DMS 273 treated with DMSO at 0.1 percent for 48 hours (cell line): ENCODE measurements at regions not wholly inside any gene's neighbourhood (a gene's known extent, or its start where the extent isn't known, plus 50 kb on each side); places are given as distances from the start of the nearest gene placed in this dataset.
"Not testable (repeated sequence)": the region's sequence is repeated elsewhere in the genome, so short reads cannot be mapped to it uniquely, and the experiment has no call there.

Source experiments
- DNase-seq: peaks from one replicate; lab custom pipeline; 2025; lab: John Stamatoyannopoulos, UW

DNA sequence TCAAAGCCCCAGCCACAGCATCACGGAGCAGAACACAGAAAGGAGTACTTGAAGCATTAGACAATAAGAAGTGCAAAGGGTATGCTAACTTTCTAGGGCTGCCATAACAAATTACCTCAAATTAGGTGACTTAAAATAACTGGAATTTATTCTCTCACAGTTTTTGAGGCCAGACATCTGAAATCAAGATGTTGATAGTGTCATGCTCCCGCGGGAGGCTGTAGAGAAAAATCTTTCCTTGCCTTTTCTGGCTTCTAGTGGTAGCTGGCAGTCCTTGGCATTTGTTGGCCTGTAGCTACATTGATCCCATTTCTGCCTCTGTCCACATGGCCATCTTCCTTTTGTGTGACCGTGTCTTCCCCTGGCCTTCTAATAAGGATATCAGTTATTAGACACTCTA, 51.9 kb upstream of the SPDL1 start:
- DNase-seq = no peak

DNA sequence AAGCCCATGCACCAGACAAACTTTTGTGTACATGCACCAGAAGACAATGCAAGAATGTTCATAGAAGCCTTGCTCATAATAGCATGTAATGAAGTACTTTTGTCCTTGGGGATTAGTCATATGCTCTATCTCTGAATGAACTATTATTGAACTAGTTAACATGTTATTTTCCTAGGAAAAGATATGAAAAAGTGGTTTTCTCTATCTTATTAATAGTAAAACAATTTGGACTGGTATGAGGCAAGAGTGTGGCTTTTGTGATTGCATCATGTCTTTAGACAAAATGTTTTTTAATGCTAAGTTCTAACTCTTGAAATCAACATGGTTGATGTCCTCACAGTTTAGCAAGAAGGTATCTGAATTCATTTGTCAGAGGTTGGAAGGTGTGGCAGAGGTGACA, 55.7 kb upstream of the SPDL1 start:
- no peak for DNase-seq

DNA sequence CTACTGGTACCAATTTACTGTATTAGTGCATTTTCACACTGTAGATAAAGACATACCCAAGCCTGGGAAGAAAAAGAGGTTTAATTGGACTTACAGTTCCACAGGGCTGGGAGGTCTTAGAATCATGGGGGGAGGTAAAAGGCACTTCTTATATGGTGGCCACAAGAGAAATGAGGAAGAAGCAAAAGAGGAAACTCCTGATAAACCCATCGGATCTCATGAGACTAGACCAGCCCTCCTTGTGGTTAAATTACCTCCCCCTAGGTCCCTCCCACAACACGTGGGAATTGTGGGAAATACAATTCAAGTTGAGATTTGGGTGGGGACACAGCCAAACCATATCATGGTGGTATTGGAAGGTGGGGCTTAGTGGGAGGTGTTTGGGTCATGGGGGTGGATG, 56.5 kb upstream of the SPDL1 start:
- DNase-seq = no peak

DNA sequence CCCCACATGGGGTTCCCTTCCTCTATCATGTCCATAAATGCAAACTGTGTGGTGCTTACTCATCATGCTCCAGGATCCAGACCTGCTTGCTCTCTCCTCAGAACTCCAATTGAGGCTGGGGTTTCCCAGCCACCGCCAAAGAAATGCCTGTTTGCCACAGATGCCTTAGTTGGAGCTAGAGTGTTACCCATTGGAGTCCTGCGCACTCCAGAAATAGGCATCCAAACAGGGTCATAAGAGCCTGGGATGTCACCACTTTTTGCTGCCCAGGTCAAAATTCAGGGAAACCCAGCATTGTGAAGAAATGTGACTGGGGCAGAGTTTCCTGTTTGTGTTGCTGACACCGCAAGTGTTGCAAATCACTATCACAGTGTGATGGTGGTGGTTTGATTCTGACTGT, 60.7 kb upstream of the SPDL1 start:
- no peak for DNase-seq

DNA sequence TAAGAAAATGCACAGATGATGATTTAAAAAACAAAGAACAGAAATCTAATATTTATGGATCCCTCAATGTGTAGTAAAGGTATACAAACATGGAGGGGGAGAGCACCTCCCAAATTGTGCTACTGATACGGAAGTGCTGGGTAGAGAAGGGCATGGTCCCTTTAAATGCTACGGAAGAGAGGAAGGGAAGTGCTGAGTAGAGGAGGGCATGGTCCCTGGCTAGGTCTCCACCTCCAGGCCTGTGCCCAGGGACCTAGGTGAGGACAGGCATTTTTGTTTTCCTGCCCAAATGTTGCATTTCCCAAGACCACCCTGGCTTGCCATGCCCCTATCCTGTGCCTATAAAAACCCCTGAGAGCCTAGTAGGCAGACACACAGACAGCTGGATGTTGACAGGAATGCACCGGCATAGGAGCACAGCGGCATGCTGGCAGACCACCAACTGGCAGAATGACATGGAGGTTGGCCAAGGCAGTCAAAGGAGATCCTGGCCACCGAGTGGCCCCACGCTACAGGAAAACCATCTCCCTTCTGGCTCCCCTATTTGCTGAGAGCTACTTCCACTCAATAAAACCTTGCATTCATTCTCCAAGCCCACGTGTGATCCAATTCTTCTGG, 62.1 kb upstream of the SPDL1 start:
- no peak for DNase-seq

DNA sequence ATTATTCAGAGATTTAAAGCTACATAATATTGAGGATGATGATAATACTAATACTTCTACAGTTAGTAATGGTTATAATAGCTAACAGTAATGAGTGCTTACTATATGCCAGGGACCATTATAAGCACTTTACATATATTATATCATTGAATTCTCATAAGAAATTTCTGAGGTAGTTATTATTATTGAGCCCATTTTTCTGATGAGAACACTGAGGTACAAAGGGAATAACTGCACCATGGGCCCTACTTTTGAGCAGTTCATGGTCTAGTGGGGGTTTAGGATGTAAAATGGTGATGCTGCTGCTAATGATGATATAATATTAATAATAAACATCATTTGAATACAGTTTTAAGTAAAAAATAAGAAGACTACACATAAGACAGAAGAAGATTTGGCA, 64.2 kb upstream of the SPDL1 start:
- no peak for DNase-seq

DNA sequence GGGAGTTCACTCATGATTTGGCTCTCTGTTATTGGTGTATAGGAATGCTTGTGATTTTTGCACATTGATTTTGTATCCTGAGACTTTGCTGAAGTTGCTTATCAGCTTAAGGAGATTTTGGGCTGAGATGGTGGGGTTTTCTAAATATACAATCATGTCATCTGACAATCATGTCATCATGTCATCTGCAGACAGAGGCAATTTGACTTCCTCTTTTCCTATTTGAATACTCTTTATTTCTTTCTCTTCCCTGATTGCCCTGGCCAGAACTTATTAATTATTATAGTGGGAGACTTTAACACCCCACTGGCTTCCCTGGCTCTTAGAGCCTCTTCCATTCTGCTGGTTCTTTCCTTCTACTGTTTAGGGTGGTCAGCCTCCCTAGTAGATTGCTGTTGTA, 64.8 kb upstream of the SPDL1 start:
- DNase-seq = not testable (repeated sequence)

DNA sequence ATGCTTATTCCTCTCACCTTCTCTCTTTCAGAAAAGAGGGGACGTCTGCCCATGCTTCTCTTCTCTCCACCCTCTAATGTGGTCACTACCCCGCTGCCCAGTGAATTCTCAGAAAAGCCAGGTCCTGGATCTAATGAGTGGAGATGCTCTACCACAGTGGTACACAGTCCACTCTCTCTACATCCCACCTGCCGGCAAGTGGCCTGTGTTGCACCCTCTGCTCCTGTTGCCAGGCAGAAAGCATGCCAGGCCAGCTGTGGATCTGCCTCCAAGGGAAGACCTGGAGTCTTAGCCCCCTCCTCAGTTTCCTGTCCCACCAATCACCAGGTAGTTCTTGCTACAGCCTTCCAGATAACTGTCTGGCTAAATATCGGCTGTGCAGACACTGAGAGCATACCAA, 71.2 kb upstream of the SPDL1 start:
- DNase-seq = no peak

DNA sequence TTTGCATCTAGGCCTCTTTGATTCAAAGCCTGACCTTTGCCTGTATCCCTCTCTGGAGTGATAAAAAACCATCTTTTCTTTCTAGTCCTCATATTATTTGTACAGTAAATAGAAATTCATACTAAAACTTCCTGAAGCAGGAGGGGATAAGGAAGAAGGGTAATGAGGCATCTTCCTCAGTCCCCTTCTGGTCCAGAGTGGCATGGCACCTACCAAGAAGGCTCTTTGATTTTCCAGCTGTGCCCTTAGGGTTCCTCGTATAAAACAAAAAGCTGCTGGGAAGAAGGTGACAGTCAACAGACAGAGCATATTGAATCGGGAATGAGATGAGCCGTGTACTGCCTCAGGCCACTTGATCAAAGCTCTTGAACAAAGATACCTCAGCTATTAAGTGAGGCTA, 71.9 kb upstream of the SPDL1 start:
- no peak for DNase-seq

DNA sequence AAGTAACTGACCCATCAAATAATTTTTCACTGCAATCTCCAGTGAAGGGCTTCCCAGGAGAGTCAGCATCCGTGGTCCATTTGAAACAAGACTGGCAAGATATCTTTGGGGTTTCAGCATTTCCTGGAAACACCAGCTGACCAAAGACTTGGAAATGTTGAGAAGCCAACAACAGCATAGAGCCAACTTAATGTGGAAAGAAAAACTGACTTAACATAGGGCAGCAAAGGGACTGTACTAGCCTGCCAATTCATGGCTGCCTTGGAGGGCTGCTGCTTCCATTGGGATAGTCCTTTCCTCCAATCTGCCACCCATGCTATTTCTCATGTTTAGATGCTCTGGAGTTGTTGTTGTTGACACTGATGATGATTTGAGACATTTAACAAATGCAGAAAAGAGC, 76.5 kb upstream of the SPDL1 start:
- DNase-seq = no peak

DNA sequence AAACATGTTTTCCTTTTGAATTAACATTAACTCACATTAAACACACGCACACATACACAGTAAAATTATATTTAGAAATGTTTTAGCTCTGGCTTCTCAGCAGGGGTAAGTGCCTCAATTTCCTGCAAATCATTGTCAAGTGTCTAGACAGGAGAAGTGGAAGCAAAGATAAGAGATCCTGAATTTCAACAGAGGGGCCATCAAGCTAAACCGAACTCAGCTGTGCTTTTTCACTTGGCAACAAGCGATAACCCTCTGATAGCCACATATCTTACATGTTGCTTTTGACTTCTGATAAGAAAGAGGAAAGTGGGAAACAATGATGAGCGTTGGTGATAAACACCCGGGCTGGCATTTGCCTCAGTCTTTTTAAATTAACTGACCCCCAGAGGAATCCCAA, 79.7 kb upstream of the SPDL1 start:
- DNase-seq = no peak

DNA sequence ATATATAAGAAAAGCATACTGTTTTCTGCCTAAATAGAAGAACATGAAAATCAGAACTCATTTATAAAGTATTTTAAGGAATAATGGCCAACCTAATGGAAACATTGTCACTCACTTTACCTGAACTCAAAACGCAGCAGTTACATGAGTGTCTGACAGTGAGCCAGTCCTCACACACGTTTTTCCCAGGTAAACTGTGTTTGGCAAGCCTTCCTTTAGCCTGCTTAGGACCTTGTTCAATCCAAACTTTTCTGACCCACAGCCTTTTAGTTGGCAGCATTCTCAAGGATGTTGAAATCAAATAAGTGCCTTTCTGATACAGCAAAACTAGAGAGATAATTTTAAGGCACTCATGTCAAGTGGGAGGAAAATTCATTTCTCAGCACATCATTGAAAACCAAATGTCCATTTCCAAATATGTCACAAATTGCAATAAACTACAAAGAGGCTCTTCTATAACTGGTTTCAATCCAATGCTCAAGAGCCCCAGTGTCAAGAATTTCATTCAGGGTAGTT, 83.5 kb upstream of the SPDL1 start:
- no peak for DNase-seq

DNA sequence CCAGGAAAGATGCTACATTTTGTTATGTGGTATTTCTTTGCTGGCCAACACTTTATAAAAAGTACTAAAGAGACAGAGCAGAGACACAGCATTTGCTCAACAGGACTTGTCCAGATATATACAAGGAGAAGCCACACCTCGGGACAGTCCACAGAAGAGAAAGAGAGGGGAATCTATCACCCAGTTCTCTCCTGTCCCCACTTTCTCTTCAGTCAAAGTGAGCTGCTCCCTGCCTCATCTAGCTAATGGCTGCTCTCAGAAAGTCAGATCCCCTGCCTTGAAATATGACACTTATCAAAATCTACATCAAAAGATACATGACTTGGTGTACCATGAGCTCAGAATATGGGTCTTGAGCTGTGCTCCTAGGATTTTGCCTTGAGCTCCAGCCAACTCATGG, 86.7 kb upstream of the SPDL1 start:
- DNase-seq = no peak

DNA sequence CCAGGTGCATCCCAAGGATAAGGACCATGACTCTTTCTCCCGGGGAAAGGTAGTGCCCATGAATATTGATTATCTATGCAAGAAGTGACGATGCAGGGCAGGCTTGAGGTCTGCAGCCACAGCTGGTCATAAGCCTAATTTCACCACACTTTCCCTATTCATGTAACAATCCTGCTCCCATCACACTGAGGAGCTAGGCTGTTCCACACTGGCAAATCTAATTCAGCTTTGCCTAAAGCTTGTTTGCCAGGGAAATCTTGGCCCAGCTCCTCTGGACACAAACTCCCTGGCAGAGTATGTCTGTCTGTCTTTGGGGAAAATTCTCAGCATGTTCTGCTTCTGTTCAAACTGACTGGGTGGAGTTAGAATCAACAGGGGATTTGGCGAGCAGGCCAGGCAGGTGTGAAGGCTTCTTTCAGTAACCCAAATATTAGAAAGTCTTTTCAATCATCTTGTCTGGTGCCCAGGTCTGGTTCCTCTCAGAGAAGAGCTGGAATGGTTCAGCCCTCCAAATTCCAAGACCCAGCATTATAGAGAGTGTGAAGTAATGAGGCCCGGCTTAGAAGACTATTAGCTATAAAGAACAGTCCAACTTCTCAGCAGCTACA, 88.5 kb upstream of the SPDL1 start:
- DNase-seq = no peak

DNA sequence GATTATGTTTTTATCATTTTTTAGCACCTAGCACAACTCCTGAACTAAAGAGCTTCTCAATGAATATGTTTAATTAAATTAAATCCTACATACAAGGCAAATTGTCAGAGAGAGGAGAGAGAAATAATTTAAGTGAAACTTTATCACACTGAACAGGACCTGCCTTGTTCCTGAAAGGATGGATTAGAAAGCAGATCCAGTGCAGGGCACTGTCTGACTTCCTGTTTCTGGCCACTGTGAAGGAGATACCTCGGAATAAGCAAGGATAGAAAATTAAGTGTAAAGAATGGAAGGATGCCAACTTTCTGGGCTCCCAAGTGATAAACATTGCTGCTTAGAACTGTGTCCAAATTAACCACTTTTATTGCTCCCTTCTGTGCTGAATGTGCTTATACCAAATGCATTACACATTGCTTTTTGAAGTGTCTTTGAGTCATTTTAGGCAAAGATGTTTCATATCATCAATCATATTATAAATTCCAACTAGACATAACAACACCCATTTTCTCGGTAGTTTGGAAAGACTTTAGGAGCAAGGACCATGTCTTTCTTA, 89.1 kb upstream of the SPDL1 start:
- DNase-seq = no peak

DNA sequence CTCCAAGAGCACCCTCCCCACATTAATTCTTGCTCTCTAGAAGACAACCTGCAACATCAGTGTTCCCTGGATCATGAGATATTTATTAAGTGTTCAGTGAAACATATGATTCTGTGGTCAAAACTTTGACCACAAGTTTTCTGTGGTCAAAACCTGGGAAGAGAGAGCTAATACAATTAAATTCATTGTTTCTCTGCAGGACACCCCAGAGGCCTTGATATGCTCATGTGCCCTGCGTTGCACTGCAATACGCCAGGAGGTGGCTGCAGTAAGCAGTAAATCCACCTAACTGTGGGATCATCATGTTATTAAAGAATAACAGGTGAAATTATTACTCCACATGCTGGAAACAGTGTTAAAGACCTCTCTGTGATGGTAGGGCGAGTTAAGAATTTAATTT, 109.3 kb upstream of the SPDL1 start:
- DNase-seq = no peak

DNA sequence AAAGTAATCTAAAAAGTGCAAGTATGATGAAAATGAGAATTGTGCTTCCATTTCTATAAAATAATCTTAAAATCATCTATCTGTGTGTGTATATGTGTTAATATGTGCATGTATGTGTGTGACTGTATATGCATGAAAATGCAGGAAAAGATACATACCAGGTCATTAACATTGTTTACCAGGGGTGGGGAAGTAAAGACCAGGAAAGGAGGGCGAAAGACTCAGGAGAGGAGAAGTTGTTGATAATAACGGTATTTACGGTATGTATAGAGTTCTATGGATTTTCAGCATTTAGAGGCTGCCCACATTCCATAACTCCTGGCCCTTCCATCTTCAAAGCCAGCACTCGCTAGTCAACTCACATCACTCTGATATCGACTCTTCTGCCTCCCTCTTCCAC, 111.0 kb upstream of the SPDL1 start:
- DNase-seq = no peak

DNA sequence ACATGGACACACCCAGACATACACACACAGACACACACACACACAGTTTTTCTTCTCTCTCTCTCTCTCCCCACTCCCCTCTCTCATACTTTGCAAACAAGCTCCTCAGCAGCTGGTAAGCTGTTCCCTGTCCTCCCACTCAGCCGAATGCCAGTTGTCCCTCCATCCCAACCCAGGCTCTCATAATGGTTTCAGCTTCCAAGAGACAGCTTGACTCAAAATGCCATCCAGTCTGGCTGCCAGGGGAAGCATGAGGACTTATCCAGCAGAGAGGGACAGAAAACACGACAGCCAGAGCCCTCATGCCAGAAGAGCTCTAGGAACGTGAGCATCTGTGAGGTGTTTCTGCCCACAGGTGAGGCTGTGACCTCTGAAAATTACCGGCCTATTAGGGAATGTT, 112.6 kb upstream of the SPDL1 start:
- no peak for DNase-seq

DNA sequence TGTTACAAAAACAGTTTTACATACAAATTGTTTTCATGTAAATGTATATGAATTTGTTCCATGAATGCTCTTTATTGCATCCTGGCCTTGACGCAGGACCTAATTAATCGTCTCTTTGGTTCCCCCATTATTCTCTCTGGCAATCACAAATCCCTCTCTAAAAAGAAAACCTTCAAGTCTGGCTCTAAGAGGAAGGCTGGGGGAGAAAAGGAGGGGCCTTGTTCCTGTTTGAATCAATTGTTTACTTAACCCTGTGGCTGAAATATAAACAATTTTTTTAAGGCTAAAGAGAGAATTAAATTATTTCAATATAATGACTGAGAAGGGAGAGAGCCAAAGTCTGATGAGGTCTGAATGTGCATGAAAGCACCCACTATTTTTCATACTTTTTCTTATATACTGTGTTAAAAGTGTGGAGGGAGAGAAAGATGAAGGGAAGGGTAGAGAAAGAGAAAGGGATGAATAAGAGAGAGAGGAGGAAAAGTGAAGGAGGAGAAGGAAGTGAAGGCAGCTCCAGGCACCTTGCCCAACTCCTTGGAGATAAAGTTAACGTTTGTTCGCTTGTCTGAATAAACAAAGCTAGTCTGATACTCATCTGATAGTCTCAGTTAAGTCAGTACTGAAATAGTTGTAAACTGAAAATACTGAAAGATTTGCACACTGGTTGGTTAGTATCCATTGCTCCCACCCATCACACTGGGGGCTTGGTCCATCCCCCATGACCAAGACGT, 116.4 kb upstream of the SPDL1 start:
- no peak for DNase-seq

DNA sequence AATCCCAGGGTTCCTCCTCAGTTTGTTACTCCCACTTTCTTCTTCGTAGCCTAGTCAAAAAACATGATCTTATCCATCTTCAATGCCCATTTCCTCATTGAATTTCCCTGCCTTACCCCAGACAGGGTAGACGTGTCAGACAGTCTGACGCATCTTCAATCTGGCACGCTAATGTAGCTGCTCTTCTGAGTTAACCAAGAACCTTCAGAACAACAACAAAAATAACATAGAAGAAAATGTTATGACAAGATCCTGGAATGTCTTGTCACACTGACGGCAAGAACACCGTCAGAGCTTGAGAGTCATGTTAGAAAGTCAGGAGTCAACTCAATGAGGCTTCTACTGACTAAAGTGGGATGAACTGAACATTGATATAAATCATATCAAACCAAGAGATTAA, 122.7 kb upstream of the SPDL1 start:
- DNase-seq = no peak

DNA sequence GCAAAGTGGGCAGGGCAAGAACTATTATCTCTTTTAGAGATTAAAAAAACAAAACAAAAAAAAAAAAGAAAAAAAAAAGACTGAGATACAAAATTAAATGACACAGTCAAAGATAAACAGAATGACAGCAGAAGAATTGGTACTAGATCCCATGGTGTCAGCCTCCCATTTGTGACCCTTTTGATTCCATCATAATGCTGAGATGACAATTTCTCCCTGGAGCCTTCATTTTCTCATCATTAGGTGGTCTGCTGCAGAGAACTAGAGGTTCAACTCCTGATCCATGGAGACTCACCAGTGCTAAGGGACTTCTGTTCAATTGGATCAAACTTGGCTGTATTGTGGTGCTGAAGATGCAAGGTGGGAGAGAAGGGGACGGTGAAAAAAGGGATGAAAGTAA, 123.5 kb upstream of the SPDL1 start:
- no peak for DNase-seq

DNA sequence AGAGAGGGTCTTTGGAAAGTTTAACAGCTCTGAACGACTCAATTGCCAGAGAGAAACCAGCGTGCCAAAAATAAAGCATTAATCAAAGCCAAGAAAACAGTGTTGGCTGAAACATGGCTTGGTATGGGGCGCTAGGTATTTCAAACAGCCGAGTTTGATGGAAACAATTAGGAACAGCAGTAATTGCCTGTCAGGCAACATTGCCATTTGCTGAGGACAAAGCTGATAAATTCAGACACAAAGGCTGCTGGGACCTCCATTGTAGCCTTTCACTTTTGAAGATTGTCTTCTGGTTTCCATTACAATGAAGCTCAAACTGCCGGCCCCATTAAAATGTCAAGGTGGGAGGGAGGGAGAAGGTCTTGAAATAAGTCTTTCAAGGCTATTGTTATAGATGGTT, 125.4 kb upstream of the SPDL1 start:
- no peak for DNase-seq

DNA sequence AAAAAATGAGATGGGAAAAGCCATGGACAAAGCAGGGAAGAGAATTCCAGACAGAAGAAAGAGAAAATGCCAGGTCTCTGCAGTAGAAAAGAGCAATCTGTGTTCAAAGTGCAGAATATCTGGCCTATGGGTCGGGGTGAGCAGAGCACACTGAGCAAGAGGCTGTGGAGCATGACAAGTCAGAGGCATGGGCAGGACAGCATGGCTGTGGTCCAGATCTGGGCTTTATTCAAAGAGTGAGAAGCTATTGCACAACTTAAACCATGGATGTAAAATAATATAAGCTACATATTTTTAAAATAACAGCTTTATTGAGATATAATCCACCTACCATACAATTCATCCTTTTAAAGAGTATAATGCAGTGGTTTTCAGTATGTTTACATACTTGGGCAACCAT, 133.1 kb upstream of the SPDL1 start:
- DNase-seq = no peak
